DND-41 (cell line): ENCODE measurements at regions not wholly inside any gene's neighbourhood (a gene's known extent, or its start where the extent isn't known, plus 50 kb on each side); places are given as distances from the start of the nearest gene placed in this dataset.

Experiments
- ATAC-seq: fragments of 200-7000 bp; cut with Tn5 transposase; 3 replicates; pipeline ENCODE4 v1.9.1; 2021; ENCODE audit warnings: low read depth; ENCODE audit not compliant: insufficient read depth
- DNase-seq: peaks from one replicate; pipeline ENCODE4 v3.0.0-alpha.2; 2020
- H2AFZ ChIP-seq: 2 replicates; pipeline ENCODE4 v1.6.0; 2012; ENCODE audit warnings: low read depth, low read length
- H3K27ac ChIP-seq: 2 replicates; pipeline ENCODE4 v1.5.1; 2012; ENCODE audit warnings: low read length, inconsistent platforms
- H3K27me3 ChIP-seq: fragments of 200-600 bp; sonication (generic); 2 replicates; pipeline ENCODE4 v1.6.0; 2012; ENCODE audit warnings: low read length, mild to moderate bottlenecking, inconsistent platforms; ENCODE audit not compliant: insufficient read depth, poor library complexity
- H3K36me3 ChIP-seq: 2 replicates; pipeline ENCODE4 v1.5.1; 2012; ENCODE audit warnings: low read length, inconsistent platforms; ENCODE audit not compliant: insufficient read depth
- H3K4me1 ChIP-seq: 2 replicates; pipeline ENCODE4 v1.5.1; 2012; ENCODE audit warnings: mild to moderate bottlenecking, low read length; ENCODE audit not compliant: insufficient read depth
- H3K4me2 ChIP-seq: 2 replicates; pipeline ENCODE4 v1.6.0; 2012; ENCODE audit warnings: mild to moderate bottlenecking, moderate library complexity, low read length, inconsistent platforms; ENCODE audit not compliant: insufficient read depth
- H3K4me3 ChIP-seq, 2 experiments: fragments of 200-600 bp in 1 of 2; shearing (Covaris generic) in 1 of 2; 2 replicates each; pipeline ENCODE4 v1.5.1; 2012 to 2016; ENCODE audit warnings: inconsistent platforms in 2 of 2, low read length in 2 of 2, mild to moderate bottlenecking in 2 of 2, low read depth in 1 of 2, moderate library complexity in 1 of 2
- H3K79me2 ChIP-seq: 2 replicates; pipeline ENCODE4 v1.6.0; 2012; ENCODE audit warnings: low read length, inconsistent platforms; ENCODE audit not compliant: insufficient read depth
- H3K9ac ChIP-seq: 2 replicates; pipeline ENCODE4 v1.6.0; 2012; ENCODE audit warnings: low read depth, mild to moderate bottlenecking, inconsistent platforms, low read length, moderate library complexity
- H3K9me3 ChIP-seq: 2 replicates; pipeline ENCODE4 v1.5.1; 2012; ENCODE audit warnings: low read length, moderate library complexity, mild to moderate bottlenecking, inconsistent platforms; ENCODE audit not compliant: insufficient read depth, severe bottlenecking
- H4K20me1 ChIP-seq: 2 replicates; pipeline ENCODE4 v1.6.0; 2012; ENCODE audit warnings: low read length; ENCODE audit not compliant: insufficient read depth
- CTCF ChIP-seq: IDR thresholded peaks from 2 replicates; pipeline ENCODE4 v1.5.1; 2012; ENCODE audit warnings: borderline replicate concordance, low read length, moderate library complexity, mild to moderate bottlenecking; ENCODE audit not compliant: poor library complexity, severe bottlenecking; ENCODE audit errors: extremely low read depth
- EZH2 ChIP-seq: IDR thresholded peaks from 3 replicates; pipeline ENCODE4 v1.6.1; 2012; ENCODE audit warnings: borderline replicate concordance, low read depth, mild to moderate bottlenecking, moderate library complexity, low read length, inconsistent platforms; ENCODE audit not compliant: severe bottlenecking

GRCh38 chr2:71901466-71901865 is 246.2 kb downstream of the CYP26B1 start:
- no peak for TF ChIP-seq CTCF
- TF ChIP-seq EZH2: no peak
- ATAC-seq: no peak
- DNase-seq: no peak

GRCh38 chr2:71898851-71899681 is 248.6 kb downstream of the CYP26B1 start:
- Histone ChIP-seq H2AFZ (no peak overlapping the region), H3K9ac (no peak overlapping the region), H3K4me3 (no peak overlapping the region), H3K27ac (no peak overlapping the region), H3K4me2 (no peak overlapping the region), H3K79me2 (no peaks in the 10 kb centered on the region), H4K20me1 (no peaks in the 10 kb centered on the region), H3K27me3 (no peaks in the 10 kb centered on the region), H3K4me1 (no peaks in the 10 kb centered on the region), H3K9me3 (no peaks in the 10 kb centered on the region), H3K36me3 (no peaks in the 10 kb centered on the region)
- DNase-seq: no peak
- ATAC-seq: no peak
- no peak for TF ChIP-seq CTCF
- no peak for TF ChIP-seq EZH2

More at GRCh38 chr2:71901466-71901865, 246.2 kb downstream of the CYP26B1 start:
- Histone ChIP-seq H3K9ac (no peak overlapping the region), H4K20me1 (no peaks in the 10 kb centered on the region), H3K4me2 (no peak overlapping the region), H3K9me3 (no peaks in the 10 kb centered on the region), H3K27me3 (no peaks in the 10 kb centered on the region), H3K4me3 (no peak overlapping the region), H3K4me1 (no peaks in the 10 kb centered on the region), H2AFZ (no peak overlapping the region), H3K79me2 (no peaks in the 10 kb centered on the region), H3K36me3 (no peaks in the 10 kb centered on the region), H3K27ac (no peak overlapping the region)

GRCh38 chr2:71898375-71898774 is 249.3 kb downstream of the CYP26B1 start:
- Histone ChIP-seq H3K27ac (no peak overlapping the region), H3K9me3 (no peaks in the 10 kb centered on the region), H3K36me3 (no peaks in the 10 kb centered on the region), H4K20me1 (no peaks in the 10 kb centered on the region), H3K27me3 (no peaks in the 10 kb centered on the region), H3K79me2 (no peaks in the 10 kb centered on the region), H3K9ac (no peak overlapping the region), H2AFZ (no peak overlapping the region), H3K4me1 (no peaks in the 10 kb centered on the region), H3K4me2 (no peak overlapping the region), H3K4me3 (no peak overlapping the region)
- no peak for TF ChIP-seq EZH2
- TF ChIP-seq CTCF: no peak
- ATAC-seq: no peak
- DNase-seq: no peak
